Lower leg skin (tissue), 3 donors: ENCODE measurements at regions not wholly inside any gene's neighbourhood (a gene's known extent, or its start where the extent isn't known, plus 50 kb on each side); places are given as distances from the start of the nearest gene placed in this dataset.

Experiments used
- CTCF ChIP-seq, 3 donors: fragments of 450-650 bp; IDR thresholded peaks; one replicate each; pipeline ENCODE4 v1.5.1; 2016; ENCODE audit warnings: antibody characterized with exemption in 3 of 3, mild to moderate bottlenecking in 3 of 3, moderate library complexity in 2 of 3
- POLR2A ChIP-seq, 2 donors: fragments of 450-650 bp; IDR thresholded peaks; one replicate each; pipeline ENCODE4 v1.6.1; 2016 to 2017; ENCODE audit warnings: antibody characterized with exemption in 2 of 2, mild to moderate bottlenecking in 1 of 2, moderate library complexity in 1 of 2

GRCh38 chr1:204754821-204755220, 69.3 kb upstream of the LRRN2 start:
- no peak for TF ChIP-seq POLR2A (IDR thresholded peaks at IDR 0.05)
- no peak for TF ChIP-seq CTCF (IDR thresholded peaks at IDR 0.05)
